HepG2 (cell line): ENCODE measurements at regions not wholly inside any gene's neighbourhood (a gene's known extent, or its start where the extent isn't known, plus 50 kb on each side); places are given as distances from the start of the nearest gene placed in this dataset.

Experiments used
- ATAC-seq: fragments of 200-7000 bp; cut with Tn5 transposase; 3 replicates; pipeline ENCODE4 v1.9.1; 2020; ENCODE audit warnings: mild to moderate bottlenecking, moderate library complexity
- BruUV-seq: library from RNA; stranded (reverse); fragments of 400-500 nt; replicated peaks from 2 replicates; lab custom pipeline; 2021; lab: Mats Ljungman, UMichigan
- CTCF ChIA-PET: fragments of 300-600 bp; formaldehyde crosslinking; extraction: SDS; loops from one replicate; lab custom pipeline; 2021; ENCODE audit warnings: low total read pairs, inconsistent platforms, low intra/inter-chr PET ratio; lab: Yijun Ruan, JAX
- POLR2A ChIA-PET: fragments of 350-600 bp; sonication (Branson Sonifier 250); formaldehyde crosslinking; loops from one replicate; lab custom pipeline; 2020; ENCODE audit warnings: antibody characterized with exemption, inconsistent platforms; lab: Yijun Ruan, JAX
- DNase-seq: peaks from one replicate; pipeline ENCODE4 v3.0.0-alpha.2; 2015; ENCODE audit warnings: low spot score
- FAIRE-seq: peaks from 3 replicates; lab custom pipeline; 2011; peaks lifted over from hg19 to GRCh38; lab: Jason Lieb, UNC
- H2AFZ ChIP-seq: one replicate; pipeline ENCODE4 v1.6.1; 2011; ENCODE audit warnings: low read length, inconsistent platforms
- H3K27ac ChIP-seq: fragments of 300-600 bp; 3 replicates; pipeline ENCODE4 v1.8.0; 2011; ENCODE audit warnings: mixed run types, mild to moderate bottlenecking, mixed read lengths, low read length, inconsistent platforms; ENCODE audit not compliant: insufficient read depth; ENCODE audit errors: extremely low read length
- H3K27me3 ChIP-seq, 2 experiments: fragments of 200-600 bp in 1 of 2; 2 replicates in 1 of 2; 3 replicates in 1 of 2; pipeline versions ENCODE4 v1.6.0 to v1.8.0; 2011; ENCODE audit warnings: low read length in 2 of 2, mild to moderate bottlenecking in 2 of 2, moderate library complexity in 2 of 2, inconsistent platforms in 1 of 2; ENCODE audit not compliant: insufficient read depth in 2 of 2, control insufficient read depth in 1 of 2
- H3K36me3 ChIP-seq, 2 experiments: fragments of 200-600 bp in 1 of 2; replicated peaks in 1 of 2; 2 replicates in 1 of 2; 3 replicates in 1 of 2; pipeline versions ENCODE4 v1.5.1 to v1.8.0; 2011; ENCODE audit warnings: low read length in 2 of 2, inconsistent platforms in 1 of 2; ENCODE audit not compliant: insufficient read depth in 2 of 2, control insufficient read depth in 1 of 2
- H3K4me1 ChIP-seq: 2 replicates; pipeline ENCODE4 v1.5.1; 2012; ENCODE audit warnings: low read length, inconsistent platforms; ENCODE audit not compliant: insufficient read depth
- H3K4me2 ChIP-seq: 2 replicates; pipeline ENCODE4 v1.6.0; 2011; ENCODE audit warnings: low read depth, low read length, inconsistent platforms
- H3K4me3 ChIP-seq, 3 experiments: fragments of 200-600 bp in 1 of 3; sonication (generic), shearing (Covaris generic) in 1 of 3; replicated peaks in 1 of 3; 2 replicates each; pipeline ENCODE4 v1.5.1; 2011 to 2016; ENCODE audit warnings: low read length in 3 of 3, inconsistent platforms in 2 of 3, low read depth in 2 of 3, mild to moderate bottlenecking in 2 of 3, control low read depth in 1 of 3, mixed read lengths in 1 of 3; ENCODE audit not compliant: insufficient read depth in 1 of 3
- H3K79me2 ChIP-seq: one replicate; pipeline ENCODE4 v1.6.1; 2011; ENCODE audit warnings: low read length, inconsistent platforms; ENCODE audit not compliant: insufficient read depth
- H3K9ac ChIP-seq: 2 replicates; pipeline ENCODE4 v1.6.0; 2011; ENCODE audit warnings: mild to moderate bottlenecking, low read depth, low read length, inconsistent platforms; ENCODE audit not compliant: insufficient read depth
- H3K9me3 ChIP-seq: 2 replicates; pipeline ENCODE4 v1.5.1; 2012; ENCODE audit warnings: mild to moderate bottlenecking, low read length
- H4K20me1 ChIP-seq: 2 replicates; pipeline ENCODE4 v1.6.0; 2011; ENCODE audit warnings: inconsistent platforms, mild to moderate bottlenecking, low read length, moderate library complexity; ENCODE audit not compliant: insufficient read depth
- E2F1 ChIP-seq: sonication (generic); formaldehyde crosslinking; IDR thresholded peaks from 2 replicates; pipeline ENCODE4 v1.5.0; 2020; ENCODE audit warnings: missing genetic modification reagents
- KDM1A ChIP-seq: IDR thresholded peaks from 2 replicates; pipeline ENCODE4 v1.6.1; 2016; ENCODE audit warnings: missing compliant biosample characterization
- PHF8 ChIP-seq: sonication (generic); formaldehyde crosslinking; IDR thresholded peaks from 2 replicates; pipeline ENCODE4 v1.5.0; 2020; ENCODE audit warnings: missing genetic modification reagents
- ZBTB37 ChIP-seq: sonication (generic); formaldehyde crosslinking; IDR thresholded peaks from 2 replicates; pipeline ENCODE4 v1.4.0; 2020; ENCODE audit warnings: mild to moderate bottlenecking, missing genetic modification reagents
- ZNF124 ChIP-seq: sonication (generic); formaldehyde crosslinking; IDR thresholded peaks from 2 replicates; pipeline ENCODE4 v1.4.0; 2020; ENCODE audit warnings: missing genetic modification reagents
- ZNF30 ChIP-seq: sonication (generic); formaldehyde crosslinking; IDR thresholded peaks from 2 replicates; pipeline ENCODE4 v1.5.0; 2020; ENCODE audit warnings: mild to moderate bottlenecking, missing genetic modification reagents
- ZNF44 ChIP-seq: sonication (generic); formaldehyde crosslinking; IDR thresholded peaks from 2 replicates; pipeline ENCODE4 v1.5.1; 2020; ENCODE audit warnings: mild to moderate bottlenecking, missing genetic modification reagents
- WGBS: methylation state at CpG from one replicate; pipeline ENCODE4 v1.1.6; 2017; ENCODE audit warnings: low lambda C conversion rate; 5-methylcytosine and 5-hydroxymethylcytosine counted together
- in situ Hi-C: cut with HindIII; loops from 2 replicates; pipeline ENCODE4 v1.10.0; 2017; ENCODE audit warnings: low pct_unique_long_range_greater_than_20kb; ENCODE audit not compliant: extremely low pct_ligation_motif_present
- intact Hi-C: fragments of 100-400 bp; cut with micrococcal nuclease; formaldehyde crosslinking; loops from one replicate; pipeline ENCODE4 v1.10.0; 2022; ENCODE audit not compliant: unreplicated experiment

- FAIRE-seq, result no peak
- CTCF ChIA-PET, result no interaction called here
Observed at GRCh38 chr12:19025582-19025981, 104.0 kb upstream of the PLEKHA5 start.

More at GRCh38 chr12:19025582-19025981, 104.0 kb upstream of the PLEKHA5 start:
- WGBS, result 3% methylated on average over 5 of the region's 5 CpGs
- no peak overlapping the region for H3K4me3 ChIP-seq
- H3K36me3 ChIP-seq, result no peaks in the 10 kb centered on the region
- POLR2A ChIA-PET, result no interaction called here
- H3K9me3 ChIP-seq, result no peaks in the 10 kb centered on the region
- no peak for DNase-seq
- ATAC-seq, result no peak
- H3K4me2 ChIP-seq, result no peak overlapping the region
- H3K9ac ChIP-seq, result no peak overlapping the region
- no peaks in the 10 kb centered on the region for H4K20me1 ChIP-seq
- TF ChIP-seq KDM1A (CRISPR knock-in tag) (no peak), ZNF124 (CRISPR knock-in tag) (no peak), ZBTB37 (CRISPR knock-in tag) (no peak), ZNF44 (no peak), E2F1 (no peak), PHF8 (CRISPR knock-in tag) (no peak), ZNF30 (no peak)
- intact Hi-C loops, result loop anchor here (10.0 kb wide), 1 partner anchor 159 kb away; no protein-coding TSS in a partner anchor
- no peaks in the 10 kb centered on the region for H3K79me2 ChIP-seq
- H2AFZ ChIP-seq, result no peak overlapping the region
- no TSS peak for BruUV-seq
- H3K27me3 ChIP-seq, result no peaks in the 10 kb centered on the region; a peak in 1 of 5 replicates
- no peak overlapping the region for H3K27ac ChIP-seq
- in situ Hi-C loops, result no loop called here
- H3K4me1 ChIP-seq, result 0 out of 2 replicates have a peak, but pooled peaks cover 7% of the 10 kb centered on the region
